ENCODE measurements at regions not wholly inside any gene's neighbourhood (a gene's known extent, or its start where the extent isn't known, plus 50 kb on each side); places are given as distances from the start of the nearest gene placed in this dataset.
"Not testable (repeated sequence)": the region's sequence is repeated elsewhere in the genome, so short reads cannot be mapped to it uniquely, and the experiment has no call there.

DNA sequence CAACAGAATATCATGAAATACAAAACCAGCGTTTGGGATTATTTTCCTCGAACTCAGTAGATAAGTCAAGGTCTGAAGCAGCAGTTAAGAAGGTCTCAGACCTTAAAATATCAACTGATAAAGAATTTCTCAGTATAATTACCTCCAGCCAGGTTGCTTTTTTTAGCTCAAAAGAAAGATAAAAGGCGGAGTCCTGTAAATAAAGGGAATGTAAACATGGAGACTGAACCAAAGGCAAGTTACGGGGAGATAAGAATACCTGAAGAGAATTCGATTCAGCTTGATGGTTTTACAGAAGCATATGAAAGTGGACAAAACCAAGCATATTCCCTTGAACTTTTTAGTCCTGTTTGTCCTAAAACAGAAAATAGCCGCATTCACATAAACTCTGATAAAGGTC lies 73.1 kb downstream of the SYT15B start:
- TF ChIP-seq FOXA1 (IDR thresholded peaks at IDR 0.05); TARDBP (IDR thresholded peaks at IDR 0.05); HDGF (IDR thresholded peaks at IDR 0.05; ENCODE audit: borderline replicate concordance); ARNT (IDR thresholded peaks at IDR 0.05); SP1 (IDR thresholded peaks at IDR 0.05); CTBP1 (IDR thresholded peaks at IDR 0.05; ENCODE audit: borderline replicate concordance); NFRKB (IDR thresholded peaks at IDR 0.05); ELF4 (IDR thresholded peaks at IDR 0.05); FOXM1 (IDR thresholded peaks at IDR 0.05; ENCODE audit: borderline replicate concordance); ZNF384 (IDR thresholded peaks at IDR 0.05); SUZ12 (IDR thresholded peaks at IDR 0.05); FOXK2 (IDR thresholded peaks at IDR 0.05); BHLHE40 (IDR thresholded peaks at IDR 0.05; ENCODE audit: borderline replicate concordance): not testable (repeated sequence)
- TF ChIP-seq, protein P1, sequence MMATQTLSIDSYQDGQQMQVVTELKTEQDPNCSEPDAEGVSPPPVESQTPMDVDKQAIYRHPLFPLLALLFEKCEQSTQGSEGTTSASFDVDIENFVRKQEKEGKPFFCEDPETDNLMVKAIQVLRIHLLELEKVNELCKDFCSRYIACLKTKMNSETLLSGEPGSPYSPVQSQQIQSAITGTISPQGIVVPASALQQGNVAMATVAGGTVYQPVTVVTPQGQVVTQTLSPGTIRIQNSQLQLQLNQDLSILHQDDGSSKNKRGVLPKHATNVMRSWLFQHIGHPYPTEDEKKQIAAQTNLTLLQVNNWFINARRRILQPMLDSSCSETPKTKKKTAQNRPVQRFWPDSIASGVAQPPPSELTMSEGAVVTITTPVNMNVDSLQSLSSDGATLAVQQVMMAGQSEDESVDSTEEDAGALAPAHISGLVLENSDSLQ (IDR thresholded peaks at IDR 0.05), result not testable (repeated sequence)
